Esophagus squamous epithelium (tissue), 4 donors: ENCODE measurements at regions not wholly inside any gene's neighbourhood (a gene's known extent, or its start where the extent isn't known, plus 50 kb on each side); places are given as distances from the start of the nearest gene placed in this dataset.

Experiments
- POLR2A ChIP-seq, 4 donors: fragments of 450-650 bp; IDR thresholded peaks; one replicate each; pipeline ENCODE4 v1.6.1; 2017; ENCODE audit warnings: antibody characterized with exemption in 4 of 4, mild to moderate bottlenecking in 4 of 4, moderate library complexity in 3 of 4
- TF ChIP-seq, protein P1 (sequence below), 6 experiments: fragments of 450-650 bp in 4 of 6; fragments of 200-600 bp in 2 of 6; sonication (generic) in 2 of 6; IDR thresholded peaks; one replicate each; pipeline ENCODE4 v1.5.1; 2016 to 2019; ENCODE audit warnings: antibody characterized with exemption in 6 of 6, mild to moderate bottlenecking in 4 of 6, moderate library complexity in 4 of 6

DNA sequence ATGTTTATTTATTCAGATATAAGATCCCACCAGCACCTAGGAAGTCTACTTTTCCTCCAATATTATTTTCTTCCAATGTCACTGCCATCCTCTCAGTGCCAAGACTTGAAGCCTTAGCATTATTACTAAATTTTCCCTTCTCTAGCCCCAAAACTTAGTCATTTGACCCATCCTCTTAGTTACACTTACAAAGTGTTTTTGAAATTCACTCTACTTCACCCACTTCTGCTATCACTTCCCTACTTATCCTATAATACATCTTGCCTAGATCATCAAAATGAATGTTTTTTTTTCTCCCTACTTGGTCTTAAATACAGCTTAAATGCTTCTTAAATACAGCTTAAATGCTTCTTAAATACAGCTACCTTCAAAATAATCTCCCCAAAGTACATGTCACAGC, 376.6 kb downstream of the RSL24D1 start:
- TF ChIP-seq, protein P1, sequence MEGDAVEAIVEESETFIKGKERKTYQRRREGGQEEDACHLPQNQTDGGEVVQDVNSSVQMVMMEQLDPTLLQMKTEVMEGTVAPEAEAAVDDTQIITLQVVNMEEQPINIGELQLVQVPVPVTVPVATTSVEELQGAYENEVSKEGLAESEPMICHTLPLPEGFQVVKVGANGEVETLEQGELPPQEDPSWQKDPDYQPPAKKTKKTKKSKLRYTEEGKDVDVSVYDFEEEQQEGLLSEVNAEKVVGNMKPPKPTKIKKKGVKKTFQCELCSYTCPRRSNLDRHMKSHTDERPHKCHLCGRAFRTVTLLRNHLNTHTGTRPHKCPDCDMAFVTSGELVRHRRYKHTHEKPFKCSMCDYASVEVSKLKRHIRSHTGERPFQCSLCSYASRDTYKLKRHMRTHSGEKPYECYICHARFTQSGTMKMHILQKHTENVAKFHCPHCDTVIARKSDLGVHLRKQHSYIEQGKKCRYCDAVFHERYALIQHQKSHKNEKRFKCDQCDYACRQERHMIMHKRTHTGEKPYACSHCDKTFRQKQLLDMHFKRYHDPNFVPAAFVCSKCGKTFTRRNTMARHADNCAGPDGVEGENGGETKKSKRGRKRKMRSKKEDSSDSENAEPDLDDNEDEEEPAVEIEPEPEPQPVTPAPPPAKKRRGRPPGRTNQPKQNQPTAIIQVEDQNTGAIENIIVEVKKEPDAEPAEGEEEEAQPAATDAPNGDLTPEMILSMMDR (IDR thresholded peaks at IDR 0.05) = no peak
- TF ChIP-seq POLR2A (IDR thresholded peaks at IDR 0.05) = no peak
